Gastroesophageal sphincter (tissue), 4 donors: ENCODE measurements at regions not wholly inside any gene's neighbourhood (a gene's known extent, or its start where the extent isn't known, plus 50 kb on each side); places are given as distances from the start of the nearest gene placed in this dataset.
"Not testable (repeated sequence)": the region's sequence is repeated elsewhere in the genome, so short reads cannot be mapped to it uniquely, and the experiment has no call there.

Source experiments
- ATAC-seq: fragments of 150-250 bp; one replicate; pipeline ENCODE4 v1.9.1; 2016; ENCODE audit warnings: mild to moderate bottlenecking, moderate library complexity
- H3K27ac ChIP-seq, 4 donors: fragments of 200-600 bp; sonication (generic) in 3 of 4; 1 replicate in 3 of 4; 2 replicates in 1 of 4; pipeline ENCODE4 v1.5.1; 2016 to 2019
- H3K27me3 ChIP-seq: fragments of 200-600 bp; sonication (generic); one replicate; pipeline ENCODE4 v1.5.1; 2019
- H3K36me3 ChIP-seq, 2 donors: fragments of 200-600 bp; sonication (generic); one replicate each; pipeline ENCODE4 v1.5.1; 2019; ENCODE audit warnings: control low read depth in 1 of 2
- H3K4me1 ChIP-seq, 3 donors: fragments of 200-600 bp; sonication (generic); 1 replicate in 2 of 3; 2 replicates in 1 of 3; pipeline ENCODE4 v1.5.1; 2016 to 2019; ENCODE audit warnings: control low read depth in 2 of 3
- H3K4me3 ChIP-seq, 2 donors: fragments of 200-600 bp; sonication (generic); one replicate each; pipeline ENCODE4 v1.5.1; 2019; ENCODE audit warnings: mild to moderate bottlenecking in 1 of 2, moderate library complexity in 1 of 2
- H3K9me3 ChIP-seq, 3 donors: fragments of 200-600 bp; sonication (generic); one replicate each; pipeline ENCODE4 v1.5.1; 2017 to 2019; ENCODE audit warnings: control low read depth in 2 of 3
- CTCF ChIP-seq, 4 experiments: fragments of 200-600 bp in 2 of 4; fragments of 450-650 bp in 2 of 4; sonication (generic) in 1 of 4; IDR thresholded peaks; one replicate each; pipeline ENCODE4 v1.5.1; 2017 to 2019; ENCODE audit warnings: antibody characterized with exemption in 4 of 4, mild to moderate bottlenecking in 2 of 4, moderate library complexity in 2 of 4
- EP300 ChIP-seq: sonication (generic); formaldehyde crosslinking; IDR thresholded peaks from one replicate; pipeline ENCODE4 v1.6.1; 2017; ENCODE audit warnings: antibody characterized with exemption, mild to moderate bottlenecking
- POLR2A ChIP-seq, 2 donors: fragments of 450-650 bp; IDR thresholded peaks; one replicate each; pipeline ENCODE4 v1.6.1; 2017; ENCODE audit warnings: antibody characterized with exemption in 2 of 2, mild to moderate bottlenecking in 2 of 2, moderate library complexity in 1 of 2
- POLR2AphosphoS5 ChIP-seq: sonication (generic); formaldehyde crosslinking; IDR thresholded peaks from one replicate; pipeline ENCODE4 v1.6.1; 2017; ENCODE audit warnings: antibody characterized with exemption
- whole genome bisulfite sequencing, 2 donors: methylation state at CpG; one replicate each; pipeline ENCODE4 v1.1.5; 2018; ENCODE audit warnings: low coverage in 1 of 2; 5-methylcytosine and 5-hydroxymethylcytosine counted together

DNA sequence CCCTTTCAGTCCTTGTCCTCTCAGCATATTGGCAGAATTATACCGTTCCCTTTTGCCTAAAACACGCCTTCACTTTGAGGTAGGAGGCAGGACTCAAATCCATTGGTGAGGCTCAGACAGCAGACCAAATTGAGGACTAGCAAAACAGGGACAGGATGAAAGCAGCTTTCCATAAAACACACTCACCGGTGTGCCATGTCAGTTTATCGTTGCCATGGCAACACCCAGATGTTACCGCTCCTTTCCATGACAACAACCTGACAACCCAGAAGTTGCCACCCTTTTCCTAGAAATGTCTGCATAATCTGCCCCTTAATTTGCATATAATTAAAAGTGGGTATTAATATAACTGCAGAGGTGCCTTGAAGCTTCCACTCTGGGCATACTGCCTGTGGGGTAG is 730.4 kb downstream of the METTL4 start:
- H3K9me3 ChIP-seq = no peaks in the 10 kb centered on the region
- H3K4me1 ChIP-seq = no peaks in the 10 kb centered on the region
- no peak overlapping the region for H3K27ac ChIP-seq
- TF ChIP-seq CTCF (IDR thresholded peaks at IDR 0.05) = no peak
- no peak for TF ChIP-seq EP300
- TF ChIP-seq POLR2AphosphoS5 = no peak
- TF ChIP-seq POLR2A (IDR thresholded peaks at IDR 0.05) = no peak
- no peaks in the 10 kb centered on the region for H3K27me3 ChIP-seq
- WGBS, 2 donors = 75 to 100% methylated on average over 1 to 5 of the region's 5 CpGs
- no peaks in the 10 kb centered on the region for H3K36me3 ChIP-seq
- no peak for ATAC-seq
- no peak overlapping the region for H3K4me3 ChIP-seq

- no peak for TF ChIP-seq EP300
- no peak for TF ChIP-seq POLR2AphosphoS5
- no peak for TF ChIP-seq POLR2A (IDR thresholded peaks at IDR 0.05)
- TF ChIP-seq CTCF (IDR thresholded peaks at IDR 0.05) = no peak
- Histone ChIP-seq H3K9me3 (no peaks in the 10 kb centered on the region), H3K4me1 (no peaks in the 10 kb centered on the region), H3K4me3 (no peak overlapping the region), H3K27ac (no peak overlapping the region), H3K27me3 (no peaks in the 10 kb centered on the region), H3K36me3 (no peaks in the 10 kb centered on the region)
- 78% methylated on average over 3 of the region's 3 CpGs for WGBS, 2 donors
- no peak for ATAC-seq
These were observed 724.7 kb downstream of the METTL4 start for GRCh38 chr18:1846640-1847039.

GRCh38 chr18:1848716-1849115 is 722.6 kb downstream of the METTL4 start:
- no peaks in the 10 kb centered on the region for H3K36me3 ChIP-seq
- no peaks in the 10 kb centered on the region for H3K27me3 ChIP-seq
- no peak for ATAC-seq
- WGBS, 2 donors = 43 to 100% methylated on average over 1 of the region's 1 CpG
- no peak overlapping the region for H3K4me3 ChIP-seq
- H3K27ac ChIP-seq = no peak overlapping the region
- no peaks in the 10 kb centered on the region for H3K4me1 ChIP-seq
- H3K9me3 ChIP-seq = no peaks in the 10 kb centered on the region
- TF ChIP-seq EP300 (no peak), CTCF (IDR thresholded peaks at IDR 0.05) (no peak), POLR2AphosphoS5 (no peak), POLR2A (IDR thresholded peaks at IDR 0.05) (no peak)

GRCh38 chr18:1849386-1849785 is 721.9 kb downstream of the METTL4 start:
- Histone ChIP-seq H3K9me3 (no peaks in the 10 kb centered on the region), H3K36me3 (no peaks in the 10 kb centered on the region), H3K4me3 (no peak overlapping the region), H3K27me3 (no peaks in the 10 kb centered on the region), H3K27ac (no peak overlapping the region), H3K4me1 (no peaks in the 10 kb centered on the region)
- TF ChIP-seq EP300 (no peak), POLR2AphosphoS5 (no peak), POLR2A (IDR thresholded peaks at IDR 0.05) (no peak), CTCF (IDR thresholded peaks at IDR 0.05) (no peak)
- WGBS, 2 donors = 79 to 83% methylated on average over 6 of the region's 6 CpGs
- no peak for ATAC-seq

- 52 to 61% methylated on average over 2 of the region's 2 CpGs for WGBS, 2 donors
- not testable (repeated sequence) for ATAC-seq, H3K27me3 ChIP-seq, H3K4me1 ChIP-seq, H3K36me3 ChIP-seq, H3K9me3 ChIP-seq, H3K4me3 ChIP-seq, H3K27ac ChIP-seq
These were observed 714.0 kb downstream of the METTL4 start for GRCh38 chr18:1857281-1857680.

GRCh38 chr18:1861473-1861872 is 709.8 kb downstream of the METTL4 start:
- WGBS, 2 donors = 85 to 100% methylated on average over 1 to 2 of the region's 2 CpGs
- no peak for ATAC-seq
- TF ChIP-seq EP300 (no peak), CTCF (IDR thresholded peaks at IDR 0.05) (no peak), POLR2A (IDR thresholded peaks at IDR 0.05) (no peak), POLR2AphosphoS5 (no peak)

More at GRCh38 chr18:1861473-1861872, 709.8 kb downstream of the METTL4 start:
- Histone ChIP-seq H3K9me3 (peaks cover 0 to 4% (median 0%) of the 10 kb centered on the region in 3 donors), H3K27ac (no peak overlapping the region), H3K27me3 (no peaks in the 10 kb centered on the region), H3K4me3 (no peak overlapping the region), H3K36me3 (no peaks in the 10 kb centered on the region), H3K4me1 (no peaks in the 10 kb centered on the region)
